ENCODE measurements at regions not wholly inside any gene's neighbourhood (a gene's known extent, or its start where the extent isn't known, plus 50 kb on each side); places are given as distances from the start of the nearest gene placed in this dataset.

GRCh38 chr11:45572354-45573123 is 92.9 kb downstream of the CHST1 start:
- no peak for DNase-seq
- ChIA-PET POLR2A (no interaction called here), CTCF (no interaction called here)
- no peak overlapping the region for H3K4me3 Mint-ChIP-seq
- intact Hi-C loops (cut with DNase I, micrococcal nuclease) = no loop called here
- ATAC-seq = no peak
- H3K27ac Mint-ChIP-seq = no peak overlapping the region
- H3K36me3 Mint-ChIP-seq (ENCODE audit: low read depth) = no peaks in the 10 kb centered on the region
- H3K27me3 Mint-ChIP-seq = peaks cover 4% of the 10 kb centered on the region
- no peaks in the 10 kb centered on the region for H3K4me1 Mint-ChIP-seq
- no peaks in the 10 kb centered on the region for H3K9me3 Mint-ChIP-seq (ENCODE audit: low read depth)

- Mint-ChIP-seq H3K9me3 (ENCODE audit: low read depth) (no peaks in the 10 kb centered on the region), H3K27me3 (peaks cover 3% of the 10 kb centered on the region), H3K27ac (no peak overlapping the region), H3K4me3 (no peak overlapping the region), H3K36me3 (ENCODE audit: low read depth) (no peaks in the 10 kb centered on the region), H3K4me1 (no peaks in the 10 kb centered on the region)
- intact Hi-C loops (cut with DNase I, micrococcal nuclease) = no loop called here
- no peak for DNase-seq
- no peak for ATAC-seq
- POLR2A ChIA-PET = no interaction called here
- CTCF ChIA-PET = interaction anchor here (0.5 to 0.6 kb wide), 2 partner anchors 18 to 48 kb away, joined by 3 read pairs; no protein-coding TSS in a partner anchor
Observed at GRCh38 chr11:45569776-45570175, 95.6 kb downstream of the CHST1 start.

- POLR2A ChIA-PET = no interaction called here
- Mint-ChIP-seq H3K36me3 (ENCODE audit: low read depth) (no peaks in the 10 kb centered on the region), H3K9me3 (ENCODE audit: low read depth) (no peaks in the 10 kb centered on the region), H3K27ac (no peak overlapping the region), H3K27me3 (peaks cover 2% of the 10 kb centered on the region), H3K4me3 (no peak overlapping the region), H3K4me1 (no peaks in the 10 kb centered on the region)
- intact Hi-C loops (cut with DNase I, micrococcal nuclease) = no loop called here
- no peak for DNase-seq
- ATAC-seq = no peak
- CTCF ChIA-PET = no interaction called here
Observed at GRCh38 chr11:45568049-45568448, 97.4 kb downstream of the CHST1 start.

GRCh38 chr11:45565446-45565988 is 99.9 kb downstream of the CHST1 start:
- Mint-ChIP-seq H3K36me3 (ENCODE audit: low read depth) (no peaks in the 10 kb centered on the region), H3K4me3 (no peak overlapping the region), H3K27me3 (peaks cover 4% of the 10 kb centered on the region), H3K27ac (no peak overlapping the region), H3K9me3 (ENCODE audit: low read depth) (no peaks in the 10 kb centered on the region), H3K4me1 (no peaks in the 10 kb centered on the region)
- ChIA-PET POLR2A (no interaction called here), CTCF (interaction anchor here (2.0 kb wide), 1 partner anchor 206 kb away, joined by 6 read pairs; no protein-coding TSS in a partner anchor)
- DNase-seq = no peak
- intact Hi-C loops (cut with DNase I, micrococcal nuclease) = no loop called here
- ATAC-seq = no peak

- POLR2A ChIA-PET = no interaction called here
- Mint-ChIP-seq H3K27ac (no peak overlapping the region), H3K27me3 (peaks cover 4% of the 10 kb centered on the region), H3K9me3 (ENCODE audit: low read depth) (no peaks in the 10 kb centered on the region), H3K36me3 (ENCODE audit: low read depth) (no peaks in the 10 kb centered on the region), H3K4me3 (no peak overlapping the region), H3K4me1 (no peaks in the 10 kb centered on the region)
- ATAC-seq = no peak
- no peak for DNase-seq
- CTCF ChIA-PET = interaction anchor here (1.2 kb wide), 1 partner anchor 208 kb away, joined by 6 read pairs; no protein-coding TSS in a partner anchor
- intact Hi-C loops (cut with DNase I, micrococcal nuclease) = no loop called here
Observed at GRCh38 chr11:45563810-45564209, 101.6 kb downstream of the CHST1 start.

GRCh38 chr11:45563171-45563570 is 102.3 kb downstream of the CHST1 start:
- ATAC-seq (no peak), DNase-seq (no peak)
- intact Hi-C loops (cut with DNase I, micrococcal nuclease) = no loop called here
- ChIA-PET CTCF (interaction anchor here (1.2 kb wide), 1 partner anchor 209 kb away, joined by 6 read pairs; no protein-coding TSS in a partner anchor), POLR2A (no interaction called here)
- Mint-ChIP-seq H3K4me1 (no peaks in the 10 kb centered on the region), H3K4me3 (no peak overlapping the region), H3K27me3 (peaks cover 4% of the 10 kb centered on the region), H3K9me3 (ENCODE audit: low read depth) (no peaks in the 10 kb centered on the region), H3K27ac (no peak overlapping the region), H3K36me3 (ENCODE audit: low read depth) (no peaks in the 10 kb centered on the region)

GRCh38 chr11:45560913-45561281 is 104.5 kb downstream of the CHST1 start:
- intact Hi-C loops (cut with DNase I, micrococcal nuclease) = no loop called here
- Mint-ChIP-seq H3K27me3 (peaks cover 6% of the 10 kb centered on the region), H3K4me3 (no peak overlapping the region), H3K36me3 (ENCODE audit: low read depth) (no peaks in the 10 kb centered on the region), H3K9me3 (ENCODE audit: low read depth) (no peaks in the 10 kb centered on the region), H3K4me1 (no peaks in the 10 kb centered on the region), H3K27ac (no peak overlapping the region)
- ChIA-PET CTCF (interaction anchor here (0.7 kb wide), 1 partner anchor 354 kb away, joined by 6 read pairs; no protein-coding TSS in a partner anchor), POLR2A (no interaction called here)
- ATAC-seq (no peak), DNase-seq (no peak)

- ATAC-seq (no peak), DNase-seq (no peak)
- no peaks in the 10 kb centered on the region for H3K36me3 Mint-ChIP-seq (ENCODE audit: low read depth)
- H3K27ac Mint-ChIP-seq = no peak overlapping the region
- CTCF ChIA-PET = interaction anchor here (0.6 to 0.7 kb wide), 2 partner anchors 144 to 353 kb away, joined by 3 to 6 read pairs; no protein-coding TSS in a partner anchor
- no peaks in the 10 kb centered on the region for H3K4me1 Mint-ChIP-seq
- H3K27me3 Mint-ChIP-seq = peaks cover 6% of the 10 kb centered on the region
- intact Hi-C loops (cut with DNase I, micrococcal nuclease) = no loop called here
- no peaks in the 10 kb centered on the region for H3K9me3 Mint-ChIP-seq (ENCODE audit: low read depth)
- POLR2A ChIA-PET = no interaction called here
- H3K4me3 Mint-ChIP-seq = no peak overlapping the region
Observed at GRCh38 chr11:45560155-45560912, 105.1 kb downstream of the CHST1 start.

GRCh38 chr11:45556851-45557707 is 108.3 kb downstream of the CHST1 start:
- POLR2A ChIA-PET = no interaction called here
- intact Hi-C loops (cut with DNase I, micrococcal nuclease) = no loop called here
- peaks cover 2% of the 10 kb centered on the region for H3K27me3 Mint-ChIP-seq
- CTCF ChIA-PET = interaction anchor here (0.5 to 0.6 kb wide), 3 partner anchors 100 to 313 kb away, joined by 3 to 5 read pairs (median 4); no protein-coding TSS in a partner anchor
- H3K9me3 Mint-ChIP-seq (ENCODE audit: low read depth) = no peaks in the 10 kb centered on the region
- DNase-seq (no peak), ATAC-seq (no peak)
- no peaks in the 10 kb centered on the region for H3K36me3 Mint-ChIP-seq (ENCODE audit: low read depth)
- no peak overlapping the region for H3K27ac Mint-ChIP-seq
- H3K4me3 Mint-ChIP-seq = no peak overlapping the region
- no peaks in the 10 kb centered on the region for H3K4me1 Mint-ChIP-seq

- Mint-ChIP-seq H3K9me3 (ENCODE audit: low read depth) (no peaks in the 10 kb centered on the region), H3K36me3 (ENCODE audit: low read depth) (no peaks in the 10 kb centered on the region), H3K27me3 (peaks cover 2% of the 10 kb centered on the region), H3K4me1 (no peaks in the 10 kb centered on the region), H3K27ac (no peak overlapping the region), H3K4me3 (no peak overlapping the region)
- POLR2A ChIA-PET = no interaction called here
- DNase-seq = no peak
- ATAC-seq = no peak
- CTCF ChIA-PET = no interaction called here
- intact Hi-C loops (cut with DNase I, micrococcal nuclease) = no loop called here
Observed at GRCh38 chr11:45554230-45554967, 111.0 kb downstream of the CHST1 start.
